Epithelial cell of proximal tubule (primary cell): ENCODE measurements at regions not wholly inside any gene's neighbourhood (a gene's known extent, or its start where the extent isn't known, plus 50 kb on each side); places are given as distances from the start of the nearest gene placed in this dataset.

Experiments
- DNase-seq: peaks from one replicate; pipeline ENCODE4 v3.0.0-alpha.2; 2011; ENCODE audit warnings: low read depth
- H3K4me3 ChIP-seq: 2 replicates; pipeline ENCODE4 v1.5.1; 2011; ENCODE audit warnings: low read depth, mild to moderate bottlenecking, low read length
- CTCF ChIP-seq: conservative IDR thresholded peaks from 2 replicates; pipeline ENCODE4 v1.5.1; 2012; ENCODE audit warnings: low read depth, mild to moderate bottlenecking, low read length

GRCh38 chr2:30359644-30360167, 87.3 kb upstream of the LCLAT1 start:
- no peak overlapping the region for H3K4me3 ChIP-seq
- no peak for TF ChIP-seq CTCF
- DNase-seq, result no peak

GRCh38 chr2:30361751-30362394, 85.2 kb upstream of the LCLAT1 start:
- no peak for TF ChIP-seq CTCF

GRCh38 chr2:30362468-30363081, 84.5 kb upstream of the LCLAT1 start:
- H3K4me3 ChIP-seq, result no peak overlapping the region

More at GRCh38 chr2:30361751-30362394, 85.2 kb upstream of the LCLAT1 start:
- DNase-seq, result peak; percentile 92
- H3K4me3 ChIP-seq, result no peak overlapping the region

GRCh38 chr2:30363406-30363805, 83.6 kb upstream of the LCLAT1 start:
- no peak for DNase-seq

More at GRCh38 chr2:30362468-30363081, 84.5 kb upstream of the LCLAT1 start:
- DNase-seq, result peak; percentile 94
- TF ChIP-seq CTCF, result no peak

GRCh38 chr2:30365201-30365600, 81.8 kb upstream of the LCLAT1 start:
- no peak for TF ChIP-seq CTCF
- no peak for DNase-seq
- H3K4me3 ChIP-seq, result no peak overlapping the region

More at GRCh38 chr2:30363406-30363805, 83.6 kb upstream of the LCLAT1 start:
- TF ChIP-seq CTCF, result no peak
- H3K4me3 ChIP-seq, result no peak overlapping the region

GRCh38 chr2:30366199-30366691, 80.8 kb upstream of the LCLAT1 start:
- no peak overlapping the region for H3K4me3 ChIP-seq
- TF ChIP-seq CTCF, result no peak
- no peak for DNase-seq
